ENCODE measurements at regions not wholly inside any gene's neighbourhood (a gene's known extent, or its start where the extent isn't known, plus 50 kb on each side); places are given as distances from the start of the nearest gene placed in this dataset.
"Not testable (repeated sequence)": the region's sequence is repeated elsewhere in the genome, so short reads cannot be mapped to it uniquely, and the experiment has no call there.

- no peak for ATAC-seq
- Histone ChIP-seq H3K4me3 (no peak overlapping the region), H3K27me3 (ENCODE audit: low read depth) (no peaks in the 10 kb centered on the region), H3K36me3 (peaks cover 13% of the 10 kb centered on the region), H3K9me3 (no peaks in the 10 kb centered on the region), H3K4me1 (peaks cover 4% of the 10 kb centered on the region), H3K27ac (no peak overlapping the region)
- intact Hi-C loops (cut with DNase I) = no loop called here
- no peak for DNase-seq
- TF ChIP-seq CTCF (IDR thresholded peaks at IDR 0.05) = no peak
Measured at GRCh38 chr1:832136-832535, 91.6 kb upstream of the SAMD11 start.

GRCh38 chr1:833226-833625 lies 90.5 kb upstream of the SAMD11 start:
- H3K4me1 ChIP-seq; intact Hi-C loops (cut with DNase I); H3K27me3 ChIP-seq (ENCODE audit: low read depth); ATAC-seq; H3K27ac ChIP-seq; DNase-seq; H3K4me3 ChIP-seq; H3K9me3 ChIP-seq: not testable (repeated sequence)
- peaks cover 13% of the 10 kb centered on the region for H3K36me3 ChIP-seq

- intact Hi-C loops (cut with DNase I); H3K27me3 ChIP-seq (ENCODE audit: low read depth); ATAC-seq; H3K9me3 ChIP-seq; H3K4me1 ChIP-seq; H3K27ac ChIP-seq; H3K4me3 ChIP-seq; DNase-seq: not testable (repeated sequence)
- H3K36me3 ChIP-seq = peaks cover 13% of the 10 kb centered on the region
Measured at GRCh38 chr1:835509-835908, 88.2 kb upstream of the SAMD11 start.

GRCh38 chr1:837601-838000 lies 86.1 kb upstream of the SAMD11 start:
- H3K27me3 ChIP-seq (ENCODE audit: low read depth); ATAC-seq; H3K27ac ChIP-seq; intact Hi-C loops (cut with DNase I); H3K9me3 ChIP-seq; H3K4me3 ChIP-seq; H3K4me1 ChIP-seq; DNase-seq: not testable (repeated sequence)
- H3K36me3 ChIP-seq = peaks cover 18% of the 10 kb centered on the region

GRCh38 chr1:838291-838690 lies 85.4 kb upstream of the SAMD11 start:
- H3K27ac ChIP-seq; H3K4me3 ChIP-seq; DNase-seq; intact Hi-C loops (cut with DNase I); H3K4me1 ChIP-seq; H3K27me3 ChIP-seq (ENCODE audit: low read depth); H3K9me3 ChIP-seq; ATAC-seq: not testable (repeated sequence)
- H3K36me3 ChIP-seq = peaks cover 11% of the 10 kb centered on the region

GRCh38 chr1:840592-840991 lies 83.1 kb upstream of the SAMD11 start:
- intact Hi-C loops (cut with DNase I); H3K9me3 ChIP-seq; H3K4me1 ChIP-seq; H3K36me3 ChIP-seq; H3K27ac ChIP-seq; ATAC-seq; H3K27me3 ChIP-seq (ENCODE audit: low read depth); DNase-seq; H3K4me3 ChIP-seq: not testable (repeated sequence)

GRCh38 chr1:841671-842425 lies 81.9 kb upstream of the SAMD11 start:
- H3K4me3 ChIP-seq; intact Hi-C loops (cut with DNase I); H3K36me3 ChIP-seq; ATAC-seq; H3K27ac ChIP-seq; H3K9me3 ChIP-seq; DNase-seq; H3K4me1 ChIP-seq; H3K27me3 ChIP-seq (ENCODE audit: low read depth): not testable (repeated sequence)

DNA sequence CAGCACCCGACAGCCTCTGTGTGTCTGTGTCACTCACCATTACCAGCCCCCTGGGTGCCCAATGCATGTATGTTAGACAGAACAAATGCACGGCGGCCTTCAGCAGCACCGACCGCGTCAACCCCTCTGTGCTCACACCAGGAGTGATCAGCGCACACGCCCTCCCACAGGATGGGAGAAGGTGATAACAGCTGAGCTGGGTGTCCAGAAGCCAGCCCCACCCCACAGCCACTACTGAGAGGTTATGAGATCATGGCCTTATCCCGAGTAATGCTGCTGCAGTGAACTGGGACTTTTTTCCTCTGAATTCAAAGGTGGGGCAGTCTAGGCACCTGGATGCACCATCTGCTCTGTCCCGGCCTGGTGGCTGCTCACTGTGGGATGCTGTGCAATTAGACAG lies 80.9 kb upstream of the SAMD11 start:
- H3K4me3 ChIP-seq; DNase-seq; ATAC-seq; H3K9me3 ChIP-seq; H3K36me3 ChIP-seq; H3K4me1 ChIP-seq; H3K27ac ChIP-seq; H3K27me3 ChIP-seq (ENCODE audit: low read depth); intact Hi-C loops (cut with DNase I): not testable (repeated sequence)

GRCh38 chr1:843946-844345 lies 79.8 kb upstream of the SAMD11 start:
- H3K9me3 ChIP-seq; DNase-seq; H3K27ac ChIP-seq; intact Hi-C loops (cut with DNase I); H3K4me1 ChIP-seq; H3K4me3 ChIP-seq; H3K27me3 ChIP-seq (ENCODE audit: low read depth); ATAC-seq; H3K36me3 ChIP-seq: not testable (repeated sequence)

Data from lower lobe of right lung (tissue), 2 donors.